GM13976 (cell line): ENCODE measurements at regions not wholly inside any gene's neighbourhood (a gene's known extent, or its start where the extent isn't known, plus 50 kb on each side); places are given as distances from the start of the nearest gene placed in this dataset.

Experiments used
- DNase-seq: peaks from one replicate; pipeline ENCODE4 v3.0.0; 2012; ENCODE audit warnings: low spot score
- CTCF ChIP-seq: IDR thresholded peaks from 2 replicates; pipeline ENCODE4 v1.5.1; 2012; ENCODE audit warnings: borderline replicate concordance, mild to moderate bottlenecking; ENCODE audit not compliant: insufficient read depth; ENCODE audit errors: extremely low read depth, missing control alignments, control extremely low read depth
- in situ Hi-C: fragments of 300-500 bp; cut with MboI; formaldehyde crosslinking; loops from one replicate; pipeline ENCODE4 v1.12.0; 2022; ENCODE audit warnings: low sequenced_read_pairs, mixed read lengths, inconsistent platforms; ENCODE audit not compliant: unreplicated experiment

- in situ Hi-C loops = no loop called here
- TF ChIP-seq CTCF = no peak
- no peak for DNase-seq
These were observed 69.7 kb upstream of the CCND2 start for GRCh38 chr12:4203772-4204376.

- no peak for TF ChIP-seq CTCF
- in situ Hi-C loops = no loop called here
- DNase-seq = no peak
These were observed 70.6 kb upstream of the CCND2 start for GRCh38 chr12:4202918-4203317.

GRCh38 chr12:4202487-4202886 lies 71.1 kb upstream of the CCND2 start:
- TF ChIP-seq CTCF = no peak
- no peak for DNase-seq
- in situ Hi-C loops = no loop called here

- no peak for DNase-seq
- in situ Hi-C loops = no loop called here
- TF ChIP-seq CTCF = no peak
These were observed 72.0 kb upstream of the CCND2 start for GRCh38 chr12:4201333-4202100.

- no peak for TF ChIP-seq CTCF
- in situ Hi-C loops = no loop called here
- DNase-seq = no peak
These were observed 75.4 kb upstream of the CCND2 start for GRCh38 chr12:4197922-4198763.

- no peak for DNase-seq
- in situ Hi-C loops = no loop called here
These were observed 76.6 kb upstream of the CCND2 start for GRCh38 chr12:4196805-4197420.

More at GRCh38 chr12:4196805-4197420, 76.6 kb upstream of the CCND2 start:
- TF ChIP-seq CTCF = no peak
